ENCODE measurements at regions not wholly inside any gene's neighbourhood (a gene's known extent, or its start where the extent isn't known, plus 50 kb on each side); places are given as distances from the start of the nearest gene placed in this dataset.
"Not testable (repeated sequence)": the region's sequence is repeated elsewhere in the genome, so short reads cannot be mapped to it uniquely, and the experiment has no call there.

- H3K4me2 ChIP-seq (ENCODE audit: low read length); H3K27me3 ChIP-seq (ENCODE audit: insufficient read depth, low read length, poor library complexity); DNase-seq; H3K56ac ChIP-seq (ENCODE audit: low read length); H2BK120ac ChIP-seq (ENCODE audit: low read depth, low read length); H3K4me1 ChIP-seq (ENCODE audit: control insufficient read depth, low read depth, low read length); H3K27ac ChIP-seq (ENCODE audit: low read depth, low read length); H2BK5ac ChIP-seq (ENCODE audit: low read length); H3K9ac ChIP-seq (ENCODE audit: low read length); H4K8ac ChIP-seq (ENCODE audit: low read depth, low read length); H3K23ac ChIP-seq (ENCODE audit: low read length); H3K79me2 ChIP-seq (ENCODE audit: control insufficient read depth, insufficient read depth, low read length); H2AK5ac ChIP-seq (ENCODE audit: low read length); H4K5ac ChIP-seq (ENCODE audit: low read length); H3K79me1 ChIP-seq (ENCODE audit: low read length); H3K4me3 ChIP-seq (ENCODE audit: low read length); H3K4ac ChIP-seq (ENCODE audit: low read depth, low read length); H3K18ac ChIP-seq (ENCODE audit: low read length); H3K36me3 ChIP-seq (ENCODE audit: control insufficient read depth, insufficient read depth, low read length); H2BK15ac ChIP-seq (replicated peaks; ENCODE audit: low read depth): not testable (repeated sequence)
- no CpG with 5 or more reads among the region's 3 CpGs for WGBS (ENCODE audit: extremely low coverage, insufficient coverage, low lambda C conversion rate)
Measured at GRCh38 chr1:173370586-173370985, 106.5 kb upstream of the PRDX6 start.

- H3K27ac ChIP-seq (ENCODE audit: low read depth, low read length); H2BK120ac ChIP-seq (ENCODE audit: low read depth, low read length): not testable (repeated sequence)
- no CpG with 5 or more reads among the region's 1 CpG for WGBS (ENCODE audit: extremely low coverage, insufficient coverage, low lambda C conversion rate)
Measured at GRCh38 chr1:173376065-173376464, 101.1 kb upstream of the PRDX6 start.

GRCh38 chr1:173377266-173377665, 99.9 kb upstream of the PRDX6 start:
- Histone ChIP-seq H3K9ac (ENCODE audit: low read length) (no peak overlapping the region), H3K56ac (ENCODE audit: low read length) (no peak overlapping the region), H2BK5ac (ENCODE audit: low read length) (no peak overlapping the region), H3K18ac (ENCODE audit: low read length) (no peak overlapping the region), H3K4me3 (ENCODE audit: low read length) (no peak overlapping the region), H3K4me1 (ENCODE audit: control insufficient read depth, low read depth, low read length) (no peaks in the 10 kb centered on the region), H3K79me1 (ENCODE audit: low read length) (no peaks in the 10 kb centered on the region), H3K36me3 (ENCODE audit: control insufficient read depth, insufficient read depth, low read length) (no peaks in the 10 kb centered on the region), H3K79me2 (ENCODE audit: control insufficient read depth, insufficient read depth, low read length) (no peaks in the 10 kb centered on the region), H2AK5ac (ENCODE audit: low read length) (no peak overlapping the region), H3K23ac (ENCODE audit: low read length) (no peak overlapping the region), H4K5ac (ENCODE audit: low read length) (no peak overlapping the region), H3K4ac (ENCODE audit: low read depth, low read length) (no peak overlapping the region), H3K27ac (ENCODE audit: low read depth, low read length) (no peak overlapping the region), H2BK15ac (replicated peaks; ENCODE audit: low read depth) (no peak overlapping the region), H4K8ac (ENCODE audit: low read depth, low read length) (no peak overlapping the region), H3K4me2 (ENCODE audit: low read length) (no peak overlapping the region), H3K27me3 (ENCODE audit: insufficient read depth, low read length, poor library complexity) (no peaks in the 10 kb centered on the region), H2BK120ac (ENCODE audit: low read depth, low read length) (no peak overlapping the region)
- DNase-seq = no peak
- no CpG with 5 or more reads among the region's 13 CpGs for WGBS (ENCODE audit: extremely low coverage, insufficient coverage, low lambda C conversion rate)

More at GRCh38 chr1:173376065-173376464, 101.1 kb upstream of the PRDX6 start:
- H4K5ac ChIP-seq (ENCODE audit: low read length); H3K9ac ChIP-seq (ENCODE audit: low read length); H3K27me3 ChIP-seq (ENCODE audit: insufficient read depth, low read length, poor library complexity); H3K23ac ChIP-seq (ENCODE audit: low read length); H2AK5ac ChIP-seq (ENCODE audit: low read length); H4K8ac ChIP-seq (ENCODE audit: low read depth, low read length); DNase-seq; H3K36me3 ChIP-seq (ENCODE audit: control insufficient read depth, insufficient read depth, low read length); H3K79me1 ChIP-seq (ENCODE audit: low read length); H2BK15ac ChIP-seq (replicated peaks; ENCODE audit: low read depth); H3K4me2 ChIP-seq (ENCODE audit: low read length); H3K18ac ChIP-seq (ENCODE audit: low read length); H3K56ac ChIP-seq (ENCODE audit: low read length); H2BK5ac ChIP-seq (ENCODE audit: low read length); H3K4me3 ChIP-seq (ENCODE audit: low read length); H3K79me2 ChIP-seq (ENCODE audit: control insufficient read depth, insufficient read depth, low read length); H3K4ac ChIP-seq (ENCODE audit: low read depth, low read length); H3K4me1 ChIP-seq (ENCODE audit: control insufficient read depth, low read depth, low read length): not testable (repeated sequence)

- H3K23ac ChIP-seq (ENCODE audit: low read length) = no peak overlapping the region
- no peaks in the 10 kb centered on the region for H3K79me1 ChIP-seq (ENCODE audit: low read length)
- H3K4me1 ChIP-seq (ENCODE audit: control insufficient read depth, low read depth, low read length) = no peaks in the 10 kb centered on the region
- no peak overlapping the region for H3K4ac ChIP-seq (ENCODE audit: low read depth, low read length)
- H3K56ac ChIP-seq (ENCODE audit: low read length) = no peak overlapping the region
- H2BK15ac ChIP-seq (replicated peaks; ENCODE audit: low read depth) = no peak overlapping the region
- no CpG with 5 or more reads among the region's 1 CpG for WGBS (ENCODE audit: extremely low coverage, insufficient coverage, low lambda C conversion rate)
- no peak overlapping the region for H2BK5ac ChIP-seq (ENCODE audit: low read length)
- no peak overlapping the region for H3K4me3 ChIP-seq (ENCODE audit: low read length)
- H3K4me2 ChIP-seq (ENCODE audit: low read length) = no peak overlapping the region
- H3K27me3 ChIP-seq (ENCODE audit: insufficient read depth, low read length, poor library complexity) = no peaks in the 10 kb centered on the region
- DNase-seq = no peak
- no peaks in the 10 kb centered on the region for H3K79me2 ChIP-seq (ENCODE audit: control insufficient read depth, insufficient read depth, low read length)
- H4K8ac ChIP-seq (ENCODE audit: low read depth, low read length) = no peak overlapping the region
- no peak overlapping the region for H4K5ac ChIP-seq (ENCODE audit: low read length)
- no peaks in the 10 kb centered on the region for H3K36me3 ChIP-seq (ENCODE audit: control insufficient read depth, insufficient read depth, low read length)
- no peak overlapping the region for H3K18ac ChIP-seq (ENCODE audit: low read length)
- no peak overlapping the region for H3K27ac ChIP-seq (ENCODE audit: low read depth, low read length)
- no peak overlapping the region for H3K9ac ChIP-seq (ENCODE audit: low read length)
- H2AK5ac ChIP-seq (ENCODE audit: low read length) = no peak overlapping the region
- H2BK120ac ChIP-seq (ENCODE audit: low read depth, low read length) = no peak overlapping the region
Measured at GRCh38 chr1:173383351-173383750, 93.8 kb upstream of the PRDX6 start.

GRCh38 chr1:173388352-173388751, 88.8 kb upstream of the PRDX6 start:
- Histone ChIP-seq H3K4ac (ENCODE audit: low read depth, low read length) (no peak overlapping the region), H3K4me2 (ENCODE audit: low read length) (no peak overlapping the region), H3K23ac (ENCODE audit: low read length) (no peak overlapping the region), H2BK120ac (ENCODE audit: low read depth, low read length) (no peak overlapping the region), H3K27ac (ENCODE audit: low read depth, low read length) (no peak overlapping the region), H2AK5ac (ENCODE audit: low read length) (no peak overlapping the region), H2BK15ac (replicated peaks; ENCODE audit: low read depth) (no peak overlapping the region), H3K4me1 (ENCODE audit: control insufficient read depth, low read depth, low read length) (peaks cover 6% of the 10 kb centered on the region), H3K56ac (ENCODE audit: low read length) (no peak overlapping the region), H3K9ac (ENCODE audit: low read length) (no peak overlapping the region), H4K5ac (ENCODE audit: low read length) (no peak overlapping the region), H3K79me2 (ENCODE audit: control insufficient read depth, insufficient read depth, low read length) (no peaks in the 10 kb centered on the region), H4K8ac (ENCODE audit: low read depth, low read length) (no peak overlapping the region), H3K4me3 (ENCODE audit: low read length) (no peak overlapping the region), H3K79me1 (ENCODE audit: low read length) (no peaks in the 10 kb centered on the region), H2BK5ac (ENCODE audit: low read length) (no peak overlapping the region), H3K18ac (ENCODE audit: low read length) (no peak overlapping the region), H3K27me3 (ENCODE audit: insufficient read depth, low read length, poor library complexity) (no peaks in the 10 kb centered on the region), H3K36me3 (ENCODE audit: control insufficient read depth, insufficient read depth, low read length) (no peaks in the 10 kb centered on the region)
- no CpG with 5 or more reads among the region's 1 CpG for WGBS (ENCODE audit: extremely low coverage, insufficient coverage, low lambda C conversion rate)
- no peak for DNase-seq

GRCh38 chr1:173392895-173393658, 84.1 kb upstream of the PRDX6 start:
- Histone ChIP-seq H3K79me1 (ENCODE audit: low read length) (no peaks in the 10 kb centered on the region), H3K56ac (ENCODE audit: low read length) (peak overlapping the region; percentile 58), H3K27ac (ENCODE audit: low read depth, low read length) (peak overlapping the region; percentile 81), H3K4me1 (ENCODE audit: control insufficient read depth, low read depth, low read length) (peaks cover 6% of the 10 kb centered on the region), H2BK15ac (replicated peaks; ENCODE audit: low read depth) (no peak overlapping the region), H4K8ac (ENCODE audit: low read depth, low read length) (no peak overlapping the region), H3K23ac (ENCODE audit: low read length) (no peak overlapping the region), H3K9ac (ENCODE audit: low read length) (no peak overlapping the region), H3K4ac (ENCODE audit: low read depth, low read length) (no peak overlapping the region), H2AK5ac (ENCODE audit: low read length) (no peak overlapping the region), H3K79me2 (ENCODE audit: control insufficient read depth, insufficient read depth, low read length) (no peaks in the 10 kb centered on the region), H2BK120ac (ENCODE audit: low read depth, low read length) (no peak overlapping the region), H2BK5ac (ENCODE audit: low read length) (peak overlapping the region; percentile 48), H3K4me3 (ENCODE audit: low read length) (no peak overlapping the region), H3K4me2 (ENCODE audit: low read length) (no peak overlapping the region), H3K27me3 (ENCODE audit: insufficient read depth, low read length, poor library complexity) (no peaks in the 10 kb centered on the region), H4K5ac (ENCODE audit: low read length) (no peak overlapping the region), H3K36me3 (ENCODE audit: control insufficient read depth, insufficient read depth, low read length) (no peaks in the 10 kb centered on the region), H3K18ac (ENCODE audit: low read length) (no peak overlapping the region)
- DNase-seq = peak; percentile 93
- WGBS (ENCODE audit: extremely low coverage, insufficient coverage, low lambda C conversion rate) = no CpG with 5 or more reads among the region's 8 CpGs
